OCI-LY7 (cell line): ENCODE measurements at regions not wholly inside any gene's neighbourhood (a gene's known extent, or its start where the extent isn't known, plus 50 kb on each side); places are given as distances from the start of the nearest gene placed in this dataset.

Experiments
- EZH2phosphoT487 ChIP-seq: fragments of 200-600 bp; sonication (generic); IDR thresholded peaks from 2 replicates; pipeline ENCODE4 v1.6.1; 2018; ENCODE audit warnings: low read depth, borderline replicate concordance, mild to moderate bottlenecking, mixed run types, antibody characterized with exemption, low read length, moderate library complexity, mixed read lengths
- TF ChIP-seq, protein P1 (sequence below): fragments of 200-600 bp; sonication (generic); conservative IDR thresholded peaks from 2 replicates; pipeline ENCODE4 v1.5.1; 2014; ENCODE audit warnings: mild to moderate bottlenecking, antibody characterized with exemption, low read length, moderate library complexity, mixed read lengths

DNA sequence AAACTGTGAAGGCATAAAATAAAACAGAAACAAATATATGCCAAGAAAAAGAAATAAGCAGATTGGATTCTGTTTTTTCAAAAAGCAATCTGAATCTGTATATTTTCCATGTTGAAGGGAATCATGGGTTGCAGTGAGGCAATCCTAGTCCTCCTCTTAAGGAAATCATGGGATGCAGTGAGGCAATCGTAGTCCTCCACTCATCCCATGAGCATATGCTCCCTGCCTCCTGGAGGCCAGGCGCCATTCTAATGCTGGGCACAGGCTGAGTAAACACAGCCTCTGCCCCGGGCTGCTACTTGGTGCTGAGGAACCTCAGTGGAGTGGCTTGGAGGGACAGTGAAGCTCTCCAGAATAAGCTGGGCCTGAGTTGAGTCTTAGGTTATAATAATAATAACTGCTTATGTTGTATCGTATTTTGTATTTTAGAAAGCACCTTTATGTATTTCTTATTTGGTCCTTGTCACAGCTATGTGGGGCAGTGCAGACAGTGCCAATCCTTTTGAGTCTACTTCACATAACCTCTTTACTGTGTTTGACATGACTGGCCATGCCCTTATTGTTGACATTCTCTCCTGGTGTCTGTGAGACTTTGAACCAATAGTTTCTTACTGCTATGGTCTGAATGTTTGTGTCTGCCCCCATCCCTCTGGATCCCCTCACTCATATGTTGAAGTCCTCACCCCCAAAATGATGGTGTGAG is 56.6 kb upstream of the CITED2 start:
- TF ChIP-seq, protein P1, sequence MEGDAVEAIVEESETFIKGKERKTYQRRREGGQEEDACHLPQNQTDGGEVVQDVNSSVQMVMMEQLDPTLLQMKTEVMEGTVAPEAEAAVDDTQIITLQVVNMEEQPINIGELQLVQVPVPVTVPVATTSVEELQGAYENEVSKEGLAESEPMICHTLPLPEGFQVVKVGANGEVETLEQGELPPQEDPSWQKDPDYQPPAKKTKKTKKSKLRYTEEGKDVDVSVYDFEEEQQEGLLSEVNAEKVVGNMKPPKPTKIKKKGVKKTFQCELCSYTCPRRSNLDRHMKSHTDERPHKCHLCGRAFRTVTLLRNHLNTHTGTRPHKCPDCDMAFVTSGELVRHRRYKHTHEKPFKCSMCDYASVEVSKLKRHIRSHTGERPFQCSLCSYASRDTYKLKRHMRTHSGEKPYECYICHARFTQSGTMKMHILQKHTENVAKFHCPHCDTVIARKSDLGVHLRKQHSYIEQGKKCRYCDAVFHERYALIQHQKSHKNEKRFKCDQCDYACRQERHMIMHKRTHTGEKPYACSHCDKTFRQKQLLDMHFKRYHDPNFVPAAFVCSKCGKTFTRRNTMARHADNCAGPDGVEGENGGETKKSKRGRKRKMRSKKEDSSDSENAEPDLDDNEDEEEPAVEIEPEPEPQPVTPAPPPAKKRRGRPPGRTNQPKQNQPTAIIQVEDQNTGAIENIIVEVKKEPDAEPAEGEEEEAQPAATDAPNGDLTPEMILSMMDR, result no peak
- no peak for TF ChIP-seq EZH2phosphoT487
